ENCODE measurements at regions not wholly inside any gene's neighbourhood (a gene's known extent, or its start where the extent isn't known, plus 50 kb on each side); places are given as distances from the start of the nearest gene placed in this dataset.

GRCh38 chr22:27303718-27304117, 497.8 kb downstream of the MN1 start:
- Histone ChIP-seq H2AK5ac (ENCODE audit: insufficient read length, low read length) (no peak overlapping the region), H3K27ac (ENCODE audit: insufficient read length, low read depth, low read length) (no peak overlapping the region), H2BK20ac (ENCODE audit: low read depth, low read length, poor library complexity, severe bottlenecking) (no peak overlapping the region), H2AFZ (ENCODE audit: low read length) (no peak overlapping the region), H2BK5ac (ENCODE audit: insufficient read length, low read length) (no peak overlapping the region), H4K8ac (replicated peaks; ENCODE audit: insufficient read length, low read depth, low read length) (peak overlapping the region; percentile 77), H3K18ac (ENCODE audit: insufficient read length, low read depth, low read length) (no peak overlapping the region), H3K23ac (ENCODE audit: insufficient read length, low read depth, low read length) (no peak overlapping the region), H3K9ac (ENCODE audit: extremely low read depth, insufficient read length, low read length) (no peak overlapping the region), H3K9me3 (ENCODE audit: control insufficient read depth, low read depth, low read length) (no peaks in the 10 kb centered on the region), H4K20me1 (ENCODE audit: control insufficient read depth, insufficient read depth, insufficient read length) (no peaks in the 10 kb centered on the region), H3K79me2 (ENCODE audit: insufficient read depth, low read length) (no peaks in the 10 kb centered on the region), H3T11ph (ENCODE audit: low read length) (no peak overlapping the region), H3K56ac (ENCODE audit: insufficient read length, low read depth, low read length) (peak overlapping the region; percentile 62), H3K14ac (ENCODE audit: insufficient read depth, low read length) (no peak overlapping the region), H3K27me3 (ENCODE audit: insufficient read depth, low read length) (no peaks in the 10 kb centered on the region), H2BK12ac (ENCODE audit: insufficient read length, low read depth, low read length) (no peak overlapping the region), H2BK15ac (ENCODE audit: low read depth, low read length) (no peak overlapping the region), H3K79me1 (ENCODE audit: insufficient read depth, low read depth, low read length, poor library complexity, severe bottlenecking) (no peaks in the 10 kb centered on the region), H3K4me1 (ENCODE audit: insufficient read depth, low read length) (no peaks in the 10 kb centered on the region; the same call in 1 of the 2 replicates), H2BK120ac (ENCODE audit: low read depth, low read length, poor library complexity, severe bottlenecking) (no peak overlapping the region), H4K5ac (ENCODE audit: insufficient read length, low read depth, low read length) (no peak overlapping the region), H3K4ac (ENCODE audit: low read depth, low read length) (no peak overlapping the region), H4K91ac (ENCODE audit: insufficient read length, low read depth, low read length) (no peak overlapping the region), H3K23me2 (ENCODE audit: insufficient read length, low read depth, low read length, poor library complexity, severe bottlenecking) (peaks cover 2% of the 10 kb centered on the region), H3K4me2 (ENCODE audit: insufficient read depth, insufficient read length, low read length) (no peak overlapping the region)
- Mint-ChIP-seq H3K27me3 (ENCODE audit: low read depth) (peaks cover 13% of the 10 kb centered on the region), H3K4me1 (peaks cover 9 to 17% of the 10 kb centered on the region in 2 experiments), H3K9me3 (peaks cover 0 to under 1% of the 10 kb centered on the region in 2 experiments; a peak in 1 of 5 replicates), H3K27ac (no peak overlapping the region), H3K4me3 (no peak overlapping the region), H3K36me3 (ENCODE audit: insufficient read depth in 1 of 3, low read depth in 3 of 3) (peaks cover 0 to under 1% (median 0%) of the 10 kb centered on the region in 3 experiments; a peak in 3 of 7 replicates)
- no peak for DNase-seq
- TF ChIP-seq, protein P1, sequence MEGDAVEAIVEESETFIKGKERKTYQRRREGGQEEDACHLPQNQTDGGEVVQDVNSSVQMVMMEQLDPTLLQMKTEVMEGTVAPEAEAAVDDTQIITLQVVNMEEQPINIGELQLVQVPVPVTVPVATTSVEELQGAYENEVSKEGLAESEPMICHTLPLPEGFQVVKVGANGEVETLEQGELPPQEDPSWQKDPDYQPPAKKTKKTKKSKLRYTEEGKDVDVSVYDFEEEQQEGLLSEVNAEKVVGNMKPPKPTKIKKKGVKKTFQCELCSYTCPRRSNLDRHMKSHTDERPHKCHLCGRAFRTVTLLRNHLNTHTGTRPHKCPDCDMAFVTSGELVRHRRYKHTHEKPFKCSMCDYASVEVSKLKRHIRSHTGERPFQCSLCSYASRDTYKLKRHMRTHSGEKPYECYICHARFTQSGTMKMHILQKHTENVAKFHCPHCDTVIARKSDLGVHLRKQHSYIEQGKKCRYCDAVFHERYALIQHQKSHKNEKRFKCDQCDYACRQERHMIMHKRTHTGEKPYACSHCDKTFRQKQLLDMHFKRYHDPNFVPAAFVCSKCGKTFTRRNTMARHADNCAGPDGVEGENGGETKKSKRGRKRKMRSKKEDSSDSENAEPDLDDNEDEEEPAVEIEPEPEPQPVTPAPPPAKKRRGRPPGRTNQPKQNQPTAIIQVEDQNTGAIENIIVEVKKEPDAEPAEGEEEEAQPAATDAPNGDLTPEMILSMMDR (conservative IDR thresholded peaks at IDR 0.05) = no peak
